GM12878 (cell line): ENCODE measurements at regions not wholly inside any gene's neighbourhood (a gene's known extent, or its start where the extent isn't known, plus 50 kb on each side); places are given as distances from the start of the nearest gene placed in this dataset.

Experiments
- ATAC-seq: fragments of 200-7000 bp; cut with Tn5 transposase; 3 replicates; pipeline ENCODE4 v1.9.1; 2020; ENCODE audit warnings: mild to moderate bottlenecking, moderate library complexity
- BruUV-seq: library from RNA; stranded (reverse); fragments of 400-500 nt; replicated peaks from 2 replicates; lab custom pipeline; 2021; lab: Mats Ljungman, UMichigan
- CTCF ChIA-PET: fragments of 300-600 bp; sonication (Branson Sonifier 250); formaldehyde crosslinking; extraction: SDS; loops from one replicate; lab custom pipeline; 2021; ENCODE audit warnings: inconsistent platforms; lab: Yijun Ruan, JAX
- POLR2A ChIA-PET: fragments of 350-600 bp; formaldehyde crosslinking; extraction: SDS; loops from one replicate; lab custom pipeline; 2021; ENCODE audit warnings: inconsistent platforms; lab: Charles Lee
- RAD21 ChIA-PET: fragments of 300-600 bp; sonication (Branson Sonifier 250); formaldehyde crosslinking; loops from one replicate; lab custom pipeline; 2023; ENCODE audit warnings: antibody characterized with exemption; ENCODE audit not compliant: unreplicated experiment; lab: Charles Lee
- SMC1A ChIA-PET: fragments of 300-600 bp; sonication (Branson Sonifier 250); formaldehyde crosslinking; loops from one replicate; lab custom pipeline; 2023; ENCODE audit not compliant: unreplicated experiment, uncharacterized antibody; lab: Charles Lee
- DNase-seq: peaks from one replicate; pipeline ENCODE4 v3.0.0-alpha.2; 2011; ENCODE audit warnings: low read depth, low spot score
- FAIRE-seq: peaks from 3 replicates; lab custom pipeline; 2011; peaks lifted over from hg19 to GRCh38; lab: Jason Lieb, UNC
- H2AFZ ChIP-seq: 2 replicates; pipeline ENCODE4 v1.6.0; 2011; ENCODE audit warnings: low read depth, low read length, control low read depth; ENCODE audit not compliant: control insufficient read depth
- H3K27ac ChIP-seq: 2 replicates; pipeline ENCODE4 v1.5.1; 2011; ENCODE audit warnings: control low read depth; ENCODE audit not compliant: control insufficient read depth, insufficient read depth
- H3K27me3 ChIP-seq, 2 experiments: replicated peaks in 1 of 2; 2 replicates each; pipeline versions ENCODE4 v1.6.0 to v1.6.1; 2011; ENCODE audit warnings: low read length in 1 of 2; ENCODE audit not compliant: control insufficient read depth in 2 of 2, insufficient read depth in 2 of 2
- H3K36me3 ChIP-seq, 2 experiments: 2 replicates each; pipeline ENCODE4 v1.5.1; 2011; ENCODE audit warnings: low read length in 1 of 2; ENCODE audit not compliant: control insufficient read depth in 2 of 2, insufficient read depth in 2 of 2
- H3K4me1 ChIP-seq: 2 replicates; pipeline ENCODE4 v1.6.1; 2011; ENCODE audit warnings: mild to moderate bottlenecking, low read length, moderate library complexity, mixed read lengths; ENCODE audit not compliant: control insufficient read depth, insufficient read depth
- H3K4me2 ChIP-seq: 2 replicates; pipeline ENCODE4 v1.6.0; 2011; ENCODE audit warnings: control low read depth; ENCODE audit not compliant: control insufficient read depth, insufficient read depth
- H3K4me3 ChIP-seq: fragments of 200-600 bp; sonication (generic); 2 replicates; pipeline ENCODE4 v1.5.1; 2016
- H3K79me2 ChIP-seq: 2 replicates; pipeline ENCODE4 v1.6.0; 2011; ENCODE audit warnings: low read length; ENCODE audit not compliant: control insufficient read depth, insufficient read depth
- H3K9ac ChIP-seq: 2 replicates; pipeline ENCODE4 v1.8.0; 2011; ENCODE audit warnings: low read length, control low read depth, mixed read lengths; ENCODE audit not compliant: control insufficient read depth, insufficient read depth
- H3K9me3 ChIP-seq: replicated peaks from 3 replicates; pipeline ENCODE4 v1.5.1; 2011; ENCODE audit warnings: mild to moderate bottlenecking, low read length; ENCODE audit not compliant: control insufficient read depth, insufficient read depth
- H4K20me1 ChIP-seq: 2 replicates; pipeline ENCODE4 v1.6.0; 2011; ENCODE audit not compliant: control insufficient read depth, insufficient read depth
- BRCA1 ChIP-seq: IDR thresholded peaks from 2 replicates; pipeline ENCODE4 v1.6.1; 2011; ENCODE audit warnings: low read depth, low read length, improper control_type of control experiment
- CBX3 ChIP-seq: fragments of 200-600 bp; sonication (generic); IDR thresholded peaks from 2 replicates; pipeline ENCODE4 v1.6.1; 2016; ENCODE audit warnings: low read depth, borderline replicate concordance
- E4F1 ChIP-seq: fragments of 450-650 bp; IDR thresholded peaks from 2 replicates; pipeline ENCODE4 v1.6.1; 2018; ENCODE audit warnings: borderline replicate concordance, mild to moderate bottlenecking; ENCODE audit not compliant: partially characterized antibody
- FOXK2 ChIP-seq: fragments of 450-650 bp; IDR thresholded peaks from 2 replicates; pipeline ENCODE4 v1.6.1; 2017; ENCODE audit warnings: mild to moderate bottlenecking, moderate library complexity
- HCFC1 ChIP-seq: fragments of 150-350 bp; IDR thresholded peaks from 2 replicates; pipeline ENCODE4 v1.6.1; 2014; ENCODE audit warnings: low read length
- HSF1 ChIP-seq: fragments of 150-350 bp; IDR thresholded peaks from 2 replicates; pipeline ENCODE4 v1.6.1; 2014; ENCODE audit warnings: mild to moderate bottlenecking, low read depth, low read length
- POLR2AphosphoS2 ChIP-seq: IDR thresholded peaks from 2 replicates; pipeline ENCODE4 v1.6.1; 2011; ENCODE audit warnings: low read depth, mild to moderate bottlenecking, low read length, improper control_type of control experiment, moderate library complexity
- RFX5 ChIP-seq: IDR thresholded peaks from 2 replicates; pipeline ENCODE4 v1.6.1; 2011; ENCODE audit warnings: low read depth, low read length, improper control_type of control experiment
- STAT1 ChIP-seq: fragments of 450-650 bp; conservative IDR thresholded peaks from 2 replicates; pipeline ENCODE4 v1.6.1; 2014; ENCODE audit warnings: antibody characterized with exemption, mild to moderate bottlenecking
- SUPT20H ChIP-seq: IDR thresholded peaks from 2 replicates; pipeline ENCODE4 v1.6.1; 2011; ENCODE audit warnings: low read depth, mild to moderate bottlenecking, low read length, moderate library complexity, borderline replicate concordance; ENCODE audit not compliant: control insufficient read depth
- TCF7 ChIP-seq: IDR thresholded peaks from 2 replicates; pipeline ENCODE4 v1.6.1; 2014; ENCODE audit warnings: antibody characterized with exemption, borderline replicate concordance
- USF2 ChIP-seq: IDR thresholded peaks from 2 replicates; pipeline ENCODE4 v1.6.1; 2011; ENCODE audit warnings: low read depth, low read length, improper control_type of control experiment, borderline replicate concordance
- WGBS: methylation state at CpG from one replicate; pipeline ENCODE4 v1.1.6; 2016; ENCODE audit warnings: low lambda C conversion rate; ENCODE audit not compliant: insufficient replicate concordance, insufficient coverage; ENCODE audit errors: missing lambda C conversion rate; 5-methylcytosine and 5-hydroxymethylcytosine counted together
- in situ Hi-C: fragments of 300-500 bp; cut with MboI; formaldehyde crosslinking; loops from 9 replicates; pipeline ENCODE4 v1.14.3; 2018; ENCODE audit warnings: mixed read lengths
- intact Hi-C: fragments of 100-400 bp; cut with micrococcal nuclease; formaldehyde crosslinking; loops from one replicate; pipeline ENCODE4 v1.14.2; 2022; ENCODE audit not compliant: unreplicated experiment
- TF ChIP-seq, protein P1 (sequence below): IDR thresholded peaks from 2 replicates; pipeline ENCODE4 v1.6.1; 2011; ENCODE audit warnings: low read depth, mild to moderate bottlenecking, low read length, moderate library complexity, borderline replicate concordance; ENCODE audit errors: extremely low read depth

DNA sequence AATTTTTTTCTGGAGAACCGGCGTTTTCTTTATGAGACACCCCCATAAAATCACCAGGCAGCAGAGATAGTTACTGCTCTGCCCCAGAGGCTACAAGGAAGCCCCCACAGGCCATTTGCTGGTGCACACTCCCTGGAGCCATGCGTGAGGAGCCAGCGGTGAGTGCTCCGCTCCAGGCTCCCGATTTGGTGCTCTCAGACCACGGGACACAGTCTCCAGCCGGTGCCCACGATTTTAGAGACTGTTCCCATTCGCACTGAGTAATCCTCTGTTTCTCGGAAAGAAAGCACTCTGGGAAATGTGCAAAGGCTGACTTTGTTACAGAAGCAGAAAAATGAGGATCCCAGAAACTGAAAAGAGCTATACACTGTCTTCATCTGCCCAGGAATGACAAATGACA lies 104.9 kb downstream of the RNASET2 start (continued):
- TF ChIP-seq E4F1 = no peak
- TF ChIP-seq, protein P1, sequence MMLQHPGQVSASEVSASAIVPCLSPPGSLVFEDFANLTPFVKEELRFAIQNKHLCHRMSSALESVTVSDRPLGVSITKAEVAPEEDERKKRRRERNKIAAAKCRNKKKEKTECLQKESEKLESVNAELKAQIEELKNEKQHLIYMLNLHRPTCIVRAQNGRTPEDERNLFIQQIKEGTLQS = no peak
- no peak for TF ChIP-seq HSF1

GRCh38 chr6:166850677-166851076 lies 105.7 kb downstream of the RNASET2 start:
- 81% methylated on average over 6 of the region's 6 CpGs for WGBS
- Histone ChIP-seq H3K27ac (no peak overlapping the region), H4K20me1 (no peaks in the 10 kb centered on the region), H3K79me2 (no peaks in the 10 kb centered on the region; the same call in 1 of the 2 replicates), H3K4me2 (no peak overlapping the region), H3K4me1 (peaks cover 23% of the 10 kb centered on the region), H3K27me3 (no peaks in the 10 kb centered on the region), H2AFZ (no peak overlapping the region), H3K9me3 (no peaks in the 10 kb centered on the region; the same call in 2 of the 3 replicates), H3K4me3 (no peak overlapping the region), H3K9ac (no peak overlapping the region), H3K36me3 (no peaks in the 10 kb centered on the region; a peak in 2 of 4 replicates)
- no peak for TF ChIP-seq USF2
- TF ChIP-seq RFX5 = no peak
- TF ChIP-seq POLR2AphosphoS2 = no peak
- TF ChIP-seq TCF7 = no peak
- TF ChIP-seq STAT1 = no peak
- no peak for TF ChIP-seq BRCA1
- no peak for TF ChIP-seq FOXK2
- no peak for TF ChIP-seq SUPT20H
- no peak for TF ChIP-seq CBX3
- TF ChIP-seq HCFC1 = no peak
- intact Hi-C loops (no loop called here), in situ Hi-C loops (no loop called here)
- ChIA-PET POLR2A (interaction anchor here (0.5 to 1.2 kb wide), 2 partner anchors 10 to 103 kb away, joined by 3 read pairs; no protein-coding TSS in a partner anchor), SMC1A (interaction anchor here (0.9 to 2.2 kb wide), 2 partner anchors 25 to 138 kb away, joined by 4 to 8 read pairs; no protein-coding TSS in a partner anchor), RAD21 (no interaction called here), CTCF (interaction anchor here (1.3 kb wide), 1 partner anchor 15 kb away, joined by 3 read pairs; no protein-coding TSS in a partner anchor)
- ATAC-seq (no peak), DNase-seq (no peak), FAIRE-seq (no peak)
- BruUV-seq = no TSS peak
